Naive thymus-derived CD4-positive, alpha-beta T cell (primary cell): ENCODE measurements at regions not wholly inside any gene's neighbourhood (a gene's known extent, or its start where the extent isn't known, plus 50 kb on each side); places are given as distances from the start of the nearest gene placed in this dataset.
"Not testable (repeated sequence)": the region's sequence is repeated elsewhere in the genome, so short reads cannot be mapped to it uniquely, and the experiment has no call there.

Experiments used
- ATAC-seq: fragments of 150-1000 bp; cut with Tn5 transposase; 2 replicates; pipeline ENCODE4 v1.10.0; 2021; ENCODE audit warnings: mild to moderate bottlenecking, moderate library complexity
- CTCF ChIA-PET: fragments of 350-600 bp; sonication (Branson Sonifier 250); formaldehyde crosslinking; loops from one replicate; lab custom pipeline; 2021; ENCODE audit warnings: antibody characterized with exemption; lab: Charles Lee
- POLR2A ChIA-PET: fragments of 350-600 bp; sonication (Branson Sonifier 250); formaldehyde crosslinking; loops from one replicate; lab custom pipeline; 2021; ENCODE audit warnings: antibody characterized with exemption, inconsistent platforms; lab: Charles Lee
- DNase-seq, 9 donors: peaks; one replicate each; pipeline versions ENCODE4 v3.0.0 to v3.0.0-alpha.2; 2020 to 2022; ENCODE audit warnings: mixed read lengths in 1 of 9
- H3K27ac ChIP-seq: one replicate; pipeline ENCODE4 v1.7.0; 2013; ENCODE audit warnings: mild to moderate bottlenecking, low read depth, low read length, moderate library complexity
- H3K27me3 ChIP-seq, 2 donors: one replicate each; pipeline ENCODE4 v1.7.0; 2013; ENCODE audit warnings: low read length in 2 of 2, mild to moderate bottlenecking in 2 of 2, moderate library complexity in 2 of 2; ENCODE audit not compliant: control insufficient read depth in 2 of 2, insufficient read depth in 2 of 2
- H3K36me3 ChIP-seq, 3 experiments: 1 replicate in 2 of 3; 2 replicates in 1 of 3; pipeline ENCODE4 v1.7.0; 2013; ENCODE audit warnings: low read length in 3 of 3, mild to moderate bottlenecking in 3 of 3, moderate library complexity in 1 of 3; ENCODE audit not compliant: insufficient read depth in 3 of 3, control insufficient read depth in 2 of 3
- H3K4me1 ChIP-seq, 2 donors: one replicate each; pipeline ENCODE4 v1.7.0; 2013; ENCODE audit warnings: low read length in 2 of 2, mild to moderate bottlenecking in 2 of 2, moderate library complexity in 1 of 2; ENCODE audit not compliant: control insufficient read depth in 2 of 2, insufficient read depth in 2 of 2
- H3K4me3 ChIP-seq: 2 replicates; pipeline ENCODE4 v1.7.0; 2013; ENCODE audit warnings: mild to moderate bottlenecking, low read length
- H3K9me3 ChIP-seq, 3 experiments: 1 replicate in 2 of 3; 2 replicates in 1 of 3; pipeline ENCODE4 v1.7.0; 2013; ENCODE audit warnings: low read length in 3 of 3; ENCODE audit not compliant: control insufficient read depth in 2 of 3
- H3K27ac Mint-ChIP-seq, 9 donors: one replicate each; pipeline ENCODE4 v1.8.0; 2020 to 2022; ENCODE audit warnings: mixed read lengths in 9 of 9, mild to moderate bottlenecking in 8 of 9, moderate library complexity in 5 of 9, inconsistent platforms in 2 of 9
- H3K27me3 Mint-ChIP-seq, 5 donors: one replicate each; pipeline ENCODE4 v1.8.0; 2021 to 2022; ENCODE audit warnings: mixed read lengths in 5 of 5, mild to moderate bottlenecking in 1 of 5
- H3K36me3 Mint-ChIP-seq, 5 donors: one replicate each; pipeline ENCODE4 v1.8.0; 2020 to 2022; ENCODE audit warnings: mixed read lengths in 5 of 5, mild to moderate bottlenecking in 3 of 5, inconsistent platforms in 1 of 5
- H3K4me1 Mint-ChIP-seq, 7 donors: one replicate each; pipeline ENCODE4 v1.8.0; 2020 to 2022; ENCODE audit warnings: mixed read lengths in 7 of 7, mild to moderate bottlenecking in 3 of 7, inconsistent platforms in 1 of 7
- H3K4me3 Mint-ChIP-seq, 10 donors: one replicate each; pipeline ENCODE4 v1.8.0; 2020 to 2022; ENCODE audit warnings: mild to moderate bottlenecking in 10 of 10, mixed read lengths in 10 of 10, moderate library complexity in 6 of 10, inconsistent platforms in 2 of 10
- H3K9me3 Mint-ChIP-seq, 11 donors: one replicate each; pipeline ENCODE4 v1.8.0; 2020 to 2022; ENCODE audit warnings: mixed read lengths in 11 of 11, mild to moderate bottlenecking in 4 of 11, inconsistent platforms in 1 of 11, moderate library complexity in 1 of 11
- intact Hi-C, 2 donors: fragments of 100-400 bp; cut with micrococcal nuclease; formaldehyde crosslinking; loops; one replicate each; pipeline ENCODE4 v1.15.1; 2023

DNA sequence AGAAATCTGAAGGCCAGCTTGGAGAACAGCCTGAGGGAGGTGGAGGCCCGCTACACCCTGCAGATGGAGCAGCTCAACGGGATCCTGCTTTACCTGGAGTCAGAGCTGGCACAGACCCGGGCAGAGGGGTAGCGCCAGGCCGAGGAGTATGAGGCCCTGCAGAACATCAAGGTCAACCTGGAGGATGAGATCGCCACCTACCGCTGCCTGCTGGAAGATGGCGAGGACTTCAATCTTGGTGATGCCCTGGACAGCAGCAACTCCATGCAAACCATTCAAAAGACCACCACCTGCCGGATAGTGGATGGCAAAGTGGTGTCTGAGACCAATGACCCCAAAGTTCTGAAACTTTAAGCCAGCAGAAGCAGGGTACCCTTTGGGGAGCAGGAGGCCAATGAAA, 318.4 kb downstream of the ZFHX3 start:
- H3K27ac Mint-ChIP-seq, H3K4me1 ChIP-seq, H3K4me1 Mint-ChIP-seq, H3K27me3 Mint-ChIP-seq, H3K9me3 ChIP-seq, H3K36me3 ChIP-seq, intact Hi-C loops, POLR2A ChIA-PET, H3K27me3 ChIP-seq, H3K4me3 Mint-ChIP-seq, DNase-seq, H3K27ac ChIP-seq, ATAC-seq, H3K4me3 ChIP-seq, CTCF ChIA-PET: not testable (repeated sequence)
- peaks cover 0 to 13% (median 4%) of the 10 kb centered on the region in 5 donors for H3K36me3 Mint-ChIP-seq
- H3K9me3 Mint-ChIP-seq = peaks cover 0 to 27% (median 13%) of the 10 kb centered on the region in 11 donors

DNA sequence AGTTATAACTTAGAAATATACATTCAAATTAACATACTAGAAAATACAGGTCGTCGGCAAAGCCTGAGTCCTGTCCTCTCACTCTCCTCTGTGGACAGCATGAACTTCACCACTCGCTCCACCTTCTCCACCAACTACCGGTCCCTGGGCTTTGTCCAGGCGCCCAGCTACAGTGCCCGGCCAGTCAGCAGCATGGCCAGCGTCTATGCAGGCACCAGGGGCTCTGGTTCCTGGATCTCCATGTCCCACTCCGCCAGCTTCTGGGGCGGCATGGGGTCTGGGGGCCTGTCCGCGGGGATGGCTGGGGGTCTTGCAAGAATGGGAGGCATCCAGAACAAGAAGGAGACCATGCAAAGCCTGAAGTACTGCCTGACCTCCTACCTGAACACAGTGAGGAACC, 319.4 kb downstream of the ZFHX3 start:
- intact Hi-C loops = no loop called here
- POLR2A ChIA-PET = no interaction called here

DNA sequence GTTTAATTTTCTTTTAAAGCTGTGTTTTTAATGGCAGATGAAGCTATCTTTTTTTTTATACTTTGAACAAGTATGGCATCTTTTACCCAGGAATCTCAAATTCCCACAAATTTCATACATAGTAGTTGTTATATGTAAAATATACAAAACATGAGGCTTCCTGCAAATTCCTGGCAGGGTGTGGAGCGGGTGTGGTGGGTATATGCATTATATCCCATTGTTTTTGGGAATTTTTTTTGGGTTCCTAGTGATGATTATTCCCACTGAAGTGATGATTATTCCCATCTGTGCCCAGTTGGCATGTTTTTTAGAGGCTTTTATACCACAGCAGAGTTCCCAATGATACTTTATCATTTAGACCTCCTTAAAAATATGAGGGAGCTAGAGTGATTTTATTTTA, 320.4 kb downstream of the ZFHX3 start:
- no peaks in the 10 kb centered on the region for H3K4me1 ChIP-seq
- H3K4me3 ChIP-seq = no peak overlapping the region

More for the DNA sequence above, 319.4 kb downstream of the ZFHX3 start:
- ATAC-seq (no peak), DNase-seq (no peak)
- H3K4me1 Mint-ChIP-seq = peaks cover 0 to 5% (median 0%) of the 10 kb centered on the region in 7 donors
- CTCF ChIA-PET = no interaction called here
- peaks cover 0 to 6% (median 0%) of the 10 kb centered on the region in 5 donors for H3K27me3 Mint-ChIP-seq
- H3K9me3 ChIP-seq = no peaks in the 10 kb centered on the region
- H3K4me3 ChIP-seq = no peak overlapping the region
- no peak overlapping the region for H3K27ac ChIP-seq
- no peaks in the 10 kb centered on the region for H3K27me3 ChIP-seq
- H3K9me3 Mint-ChIP-seq = peaks cover 0 to 19% (median 9%) of the 10 kb centered on the region in 11 donors
- H3K4me1 ChIP-seq = no peaks in the 10 kb centered on the region
- peaks cover 0 to 9% (median 4%) of the 10 kb centered on the region in 5 donors for H3K36me3 Mint-ChIP-seq
- H3K27ac Mint-ChIP-seq = no peak overlapping the region
- no peak overlapping the region for H3K4me3 Mint-ChIP-seq
- no peaks in the 10 kb centered on the region for H3K36me3 ChIP-seq

DNA sequence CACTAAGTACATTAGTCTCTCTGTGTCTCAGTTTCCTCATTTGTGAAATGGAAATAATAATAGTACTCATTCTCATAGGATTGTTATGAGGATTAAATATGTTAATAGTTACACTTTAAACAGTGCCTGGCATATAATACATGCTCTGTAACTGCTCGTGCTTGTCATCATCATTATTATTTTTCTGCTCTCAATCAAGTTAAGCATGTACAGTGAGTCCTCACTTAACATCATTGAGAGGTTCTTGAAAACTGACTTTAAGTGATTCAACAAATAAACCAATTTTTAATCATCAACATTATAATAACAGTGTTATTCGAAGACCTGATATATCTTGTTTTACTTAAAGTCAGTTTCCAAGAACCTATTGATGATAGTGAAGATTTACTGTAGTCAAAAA, 322.3 kb downstream of the ZFHX3 start:
- Histone ChIP-seq H3K4me1 (no peaks in the 10 kb centered on the region), H3K27ac (no peak overlapping the region), H3K4me3 (no peak overlapping the region), H3K36me3 (no peaks in the 10 kb centered on the region), H3K9me3 (no peaks in the 10 kb centered on the region), H3K27me3 (no peaks in the 10 kb centered on the region)
- POLR2A ChIA-PET = no interaction called here
- Mint-ChIP-seq H3K36me3 (peaks cover 0 to 6% (median 4%) of the 10 kb centered on the region in 5 donors), H3K27me3 (no peaks in the 10 kb centered on the region), H3K27ac (no peak overlapping the region), H3K4me3 (no peak overlapping the region), H3K4me1 (no peaks in the 10 kb centered on the region), H3K9me3 (peaks cover 0 to 7% (median 0%) of the 10 kb centered on the region in 11 donors)
- intact Hi-C loops = no loop called here
- no peak for ATAC-seq
- DNase-seq = no peak
- CTCF ChIA-PET = no interaction called here

More for the DNA sequence above, 320.4 kb downstream of the ZFHX3 start:
- ATAC-seq (no peak), DNase-seq (no peak)
- Mint-ChIP-seq H3K27ac (no peak overlapping the region), H3K9me3 (peaks cover 0 to 12% (median 5%) of the 10 kb centered on the region in 11 donors), H3K4me3 (no peak overlapping the region), H3K4me1 (no peaks in the 10 kb centered on the region), H3K27me3 (no peaks in the 10 kb centered on the region), H3K36me3 (peaks cover 0 to 7% (median 4%) of the 10 kb centered on the region in 5 donors)
- H3K27ac ChIP-seq = no peak overlapping the region
- intact Hi-C loops = no loop called here
- ChIA-PET POLR2A (no interaction called here), CTCF (no interaction called here)
- H3K27me3 ChIP-seq = no peaks in the 10 kb centered on the region
- H3K9me3 ChIP-seq = no peaks in the 10 kb centered on the region
- no peaks in the 10 kb centered on the region for H3K36me3 ChIP-seq

DNA sequence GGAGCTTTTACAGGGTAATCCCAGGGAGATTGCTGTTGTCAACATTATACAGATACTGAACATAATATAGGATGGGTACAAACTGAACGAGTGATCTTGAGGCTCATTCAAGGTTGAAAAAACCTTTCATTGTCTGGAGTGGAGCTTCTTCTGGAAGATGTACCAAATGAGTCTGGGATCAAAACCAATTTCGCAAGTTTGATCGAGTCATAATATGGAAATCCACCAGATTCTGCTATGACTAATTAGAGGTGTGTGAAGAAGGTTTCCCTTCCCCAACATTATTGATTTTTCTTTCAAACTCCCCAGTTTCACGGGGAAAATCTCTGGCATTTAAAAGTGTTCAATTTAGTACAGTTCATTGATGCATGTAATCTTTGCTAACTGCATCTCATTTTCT, 324.1 kb downstream of the ZFHX3 start:
- POLR2A ChIA-PET = no interaction called here
- H3K4me3 ChIP-seq = no peak overlapping the region
- intact Hi-C loops = no loop called here

GRCh38 chr16:72722552-72722951, 325.4 kb downstream of the ZFHX3 start:
- CTCF ChIA-PET = no interaction called here
- no peak for ATAC-seq
- H3K4me1 ChIP-seq = no peaks in the 10 kb centered on the region
- no peaks in the 10 kb centered on the region for H3K9me3 ChIP-seq
- no peak overlapping the region for H3K4me3 Mint-ChIP-seq
- H3K27ac ChIP-seq = no peak overlapping the region
- H3K27ac Mint-ChIP-seq = no peak overlapping the region
- H3K36me3 Mint-ChIP-seq = peaks cover 0 to 4% (median 0%) of the 10 kb centered on the region in 5 donors
- intact Hi-C loops = no loop called here
- H3K4me3 ChIP-seq = no peak overlapping the region
- H3K36me3 ChIP-seq = no peaks in the 10 kb centered on the region
- H3K27me3 Mint-ChIP-seq = no peaks in the 10 kb centered on the region
- H3K4me1 Mint-ChIP-seq = no peaks in the 10 kb centered on the region
- no peaks in the 10 kb centered on the region for H3K27me3 ChIP-seq
- POLR2A ChIA-PET = interaction anchor here (0.6 kb wide), 1 partner anchor 961 kb away, joined by 7 read pairs; no protein-coding TSS in a partner anchor
- peaks cover 0 to 4% (median 0%) of the 10 kb centered on the region in 11 donors for H3K9me3 Mint-ChIP-seq
- DNase-seq = no peak

More for the DNA sequence above, 324.1 kb downstream of the ZFHX3 start:
- no peaks in the 10 kb centered on the region for H3K9me3 ChIP-seq
- ATAC-seq (no peak), DNase-seq (no peak)
- CTCF ChIA-PET = no interaction called here
- peaks cover 0 to 4% (median 0%) of the 10 kb centered on the region in 11 donors for H3K9me3 Mint-ChIP-seq
- no peak overlapping the region for H3K27ac ChIP-seq
- no peaks in the 10 kb centered on the region for H3K27me3 ChIP-seq
- H3K4me1 Mint-ChIP-seq = no peaks in the 10 kb centered on the region
- H3K27me3 Mint-ChIP-seq = no peaks in the 10 kb centered on the region
- no peak overlapping the region for H3K4me3 Mint-ChIP-seq
- H3K36me3 Mint-ChIP-seq = peaks cover 0 to 4% (median 0%) of the 10 kb centered on the region in 5 donors
- no peak overlapping the region for H3K27ac Mint-ChIP-seq
- no peaks in the 10 kb centered on the region for H3K4me1 ChIP-seq
- no peaks in the 10 kb centered on the region for H3K36me3 ChIP-seq

DNA sequence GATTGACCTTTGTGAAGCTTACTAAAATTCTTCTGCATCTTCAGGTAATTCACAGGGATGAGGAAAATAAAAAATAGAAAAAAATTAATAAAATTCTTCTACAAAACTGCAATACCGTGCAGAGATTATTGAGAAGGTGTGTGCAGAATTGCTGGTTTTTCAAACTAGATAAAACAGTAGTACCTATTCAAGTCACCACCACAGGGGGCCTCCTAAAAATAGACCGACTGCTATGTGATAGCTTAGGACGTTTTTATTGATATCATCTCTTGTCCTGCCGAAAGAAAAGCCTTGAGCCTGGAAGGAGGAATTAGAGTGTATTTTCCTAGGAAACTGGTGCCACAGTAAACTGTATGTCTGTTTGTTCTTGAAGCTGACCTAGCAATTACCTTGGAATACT, 325.9 kb downstream of the ZFHX3 start:
- no peak overlapping the region for H3K27ac Mint-ChIP-seq

More for the DNA sequence above, 325.9 kb downstream of the ZFHX3 start:
- ATAC-seq (no peak), DNase-seq (no peak)
- H3K4me1 Mint-ChIP-seq = no peaks in the 10 kb centered on the region
- Histone ChIP-seq H3K27me3 (no peaks in the 10 kb centered on the region), H3K9me3 (no peaks in the 10 kb centered on the region), H3K36me3 (no peaks in the 10 kb centered on the region), H3K4me1 (no peaks in the 10 kb centered on the region), H3K27ac (no peak overlapping the region), H3K4me3 (no peak overlapping the region)
- H3K36me3 Mint-ChIP-seq = peaks cover 0 to 4% (median 0%) of the 10 kb centered on the region in 5 donors
- CTCF ChIA-PET = no interaction called here
- POLR2A ChIA-PET = no interaction called here
- peaks cover 0 to 4% (median 0%) of the 10 kb centered on the region in 11 donors for H3K9me3 Mint-ChIP-seq
- H3K27me3 Mint-ChIP-seq = no peaks in the 10 kb centered on the region
- H3K4me3 Mint-ChIP-seq = no peak overlapping the region
- intact Hi-C loops = no loop called here
